Activated naive CD8-positive, alpha-beta T cell treated with anti-CD3 and anti-CD28 coated beads, Interleukin-2, amount 10 ng/mL, durations not matched to agents 7 days and 5 days (primary cell): ENCODE measurements at regions not wholly inside any gene's neighbourhood (a gene's known extent, or its start where the extent isn't known, plus 50 kb on each side); places are given as distances from the start of the nearest gene placed in this dataset.

Experiments
- ATAC-seq: fragments of 150-1000 bp; cut with Tn5 transposase; one replicate; pipeline ENCODE4 v1.10.0; 2021; ENCODE audit warnings: low read depth, moderate library complexity
- POLR2A ChIA-PET: fragments of 350-600 bp; sonication (Branson Sonifier 250); formaldehyde crosslinking; loops from one replicate; lab custom pipeline; 2021; ENCODE audit warnings: antibody characterized with exemption; lab: Charles Lee
- DNase-seq: peaks from one replicate; pipeline ENCODE4 v3.0.0; 2021
- H3K27ac Mint-ChIP-seq: one replicate; pipeline ENCODE4 v1.8.0; 2022; ENCODE audit warnings: mild to moderate bottlenecking, mixed read lengths
- H3K27me3 Mint-ChIP-seq: one replicate; pipeline ENCODE4 v1.8.0; 2022; ENCODE audit warnings: mild to moderate bottlenecking, moderate library complexity, mixed read lengths
- H3K36me3 Mint-ChIP-seq: one replicate; pipeline ENCODE4 v1.8.0; 2021; ENCODE audit warnings: mild to moderate bottlenecking, mixed read lengths
- H3K4me1 Mint-ChIP-seq: one replicate; pipeline ENCODE4 v1.8.0; 2021; ENCODE audit warnings: mixed read lengths
- H3K4me3 Mint-ChIP-seq: one replicate; pipeline ENCODE4 v1.8.0; 2022; ENCODE audit warnings: mild to moderate bottlenecking, moderate library complexity, mixed read lengths
- H3K9me3 Mint-ChIP-seq: one replicate; pipeline ENCODE4 v1.8.0; 2021; ENCODE audit warnings: mixed read lengths

- ATAC-seq = no peak
Measured at GRCh38 chr19:29113838-29114237, 99.1 kb downstream of the UQCRFS1 start.

GRCh38 chr19:29111576-29111975 lies 101.4 kb downstream of the UQCRFS1 start:
- ATAC-seq = no peak
- Mint-ChIP-seq H3K27me3 (no peaks in the 10 kb centered on the region), H3K9me3 (no peaks in the 10 kb centered on the region), H3K4me1 (no peaks in the 10 kb centered on the region), H3K4me3 (no peak overlapping the region), H3K27ac (no peak overlapping the region), H3K36me3 (no peaks in the 10 kb centered on the region)
- POLR2A ChIA-PET = no interaction called here
- no peak for DNase-seq

More at GRCh38 chr19:29113838-29114237, 99.1 kb downstream of the UQCRFS1 start:
- Mint-ChIP-seq H3K27me3 (no peaks in the 10 kb centered on the region), H3K36me3 (no peaks in the 10 kb centered on the region), H3K9me3 (peaks cover 2% of the 10 kb centered on the region), H3K27ac (no peak overlapping the region), H3K4me1 (no peaks in the 10 kb centered on the region), H3K4me3 (no peak overlapping the region)
- no peak for DNase-seq
- POLR2A ChIA-PET = no interaction called here

DNA sequence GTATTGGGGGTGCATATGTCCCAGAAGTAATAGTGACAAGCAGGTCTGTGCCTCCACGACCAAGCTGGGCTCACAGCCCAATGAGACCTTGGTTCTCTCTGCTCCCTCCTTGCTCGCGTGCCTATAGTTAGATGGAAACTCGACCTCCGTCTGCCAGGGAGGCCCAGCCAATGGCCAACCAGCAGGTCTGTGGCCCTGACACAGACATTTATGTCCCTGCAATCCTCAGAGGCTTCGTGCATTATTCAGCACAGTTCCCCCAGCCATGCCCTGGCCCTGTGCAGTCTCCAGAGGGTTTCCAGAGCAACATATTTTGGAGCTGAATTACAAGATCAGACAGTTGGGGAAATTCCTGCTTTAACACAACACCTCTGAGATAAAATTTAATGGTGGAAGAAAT lies 105.1 kb downstream of the UQCRFS1 start:
- H3K4me1 Mint-ChIP-seq = no peaks in the 10 kb centered on the region
- ATAC-seq = no peak
- peaks cover 4% of the 10 kb centered on the region for H3K9me3 Mint-ChIP-seq
- no peak overlapping the region for H3K27ac Mint-ChIP-seq
- no peak for DNase-seq
- H3K36me3 Mint-ChIP-seq = no peaks in the 10 kb centered on the region
- no peak overlapping the region for H3K4me3 Mint-ChIP-seq
- POLR2A ChIA-PET = no interaction called here
- no peaks in the 10 kb centered on the region for H3K27me3 Mint-ChIP-seq

DNA sequence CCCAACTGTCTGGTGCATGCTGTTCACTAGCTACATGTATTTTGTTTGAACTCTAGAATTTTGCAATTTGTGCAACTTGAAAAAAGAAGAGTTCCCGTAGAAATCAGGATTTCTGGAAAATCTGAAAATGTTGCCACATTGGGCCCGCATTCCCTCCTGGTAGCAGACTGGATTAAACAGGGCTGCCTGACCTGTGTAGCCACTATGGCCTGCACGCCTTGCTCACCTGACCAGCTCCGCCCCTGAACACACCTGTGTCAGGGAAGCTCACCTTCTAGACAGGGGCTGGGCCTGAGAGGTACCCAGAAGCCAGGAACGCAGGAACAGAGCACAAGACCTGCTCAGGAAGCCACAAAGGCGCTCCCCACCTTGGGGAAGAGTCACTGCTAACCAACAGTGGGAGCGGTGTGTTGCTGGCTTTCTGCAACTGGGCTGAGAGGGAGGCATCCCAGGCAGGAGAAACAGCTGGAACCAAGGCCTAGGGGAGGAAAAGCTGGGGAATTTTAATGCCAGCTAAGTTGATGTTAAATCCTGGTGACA lies 106.5 kb downstream of the UQCRFS1 start:
- Mint-ChIP-seq H3K9me3 (peaks cover 6% of the 10 kb centered on the region), H3K4me3 (no peak overlapping the region), H3K4me1 (no peaks in the 10 kb centered on the region), H3K27me3 (peaks cover 4% of the 10 kb centered on the region), H3K27ac (no peak overlapping the region), H3K36me3 (no peaks in the 10 kb centered on the region)
- POLR2A ChIA-PET = no interaction called here
- ATAC-seq (no peak), DNase-seq (no peak)

GRCh38 chr19:29105629-29106292 lies 107.2 kb downstream of the UQCRFS1 start:
- DNase-seq (no peak), ATAC-seq (no peak)
- Mint-ChIP-seq H3K9me3 (peaks cover 6% of the 10 kb centered on the region), H3K4me1 (no peaks in the 10 kb centered on the region), H3K27ac (no peak overlapping the region), H3K36me3 (no peaks in the 10 kb centered on the region), H3K4me3 (no peak overlapping the region), H3K27me3 (peaks cover 4% of the 10 kb centered on the region)
- POLR2A ChIA-PET = no interaction called here

DNA sequence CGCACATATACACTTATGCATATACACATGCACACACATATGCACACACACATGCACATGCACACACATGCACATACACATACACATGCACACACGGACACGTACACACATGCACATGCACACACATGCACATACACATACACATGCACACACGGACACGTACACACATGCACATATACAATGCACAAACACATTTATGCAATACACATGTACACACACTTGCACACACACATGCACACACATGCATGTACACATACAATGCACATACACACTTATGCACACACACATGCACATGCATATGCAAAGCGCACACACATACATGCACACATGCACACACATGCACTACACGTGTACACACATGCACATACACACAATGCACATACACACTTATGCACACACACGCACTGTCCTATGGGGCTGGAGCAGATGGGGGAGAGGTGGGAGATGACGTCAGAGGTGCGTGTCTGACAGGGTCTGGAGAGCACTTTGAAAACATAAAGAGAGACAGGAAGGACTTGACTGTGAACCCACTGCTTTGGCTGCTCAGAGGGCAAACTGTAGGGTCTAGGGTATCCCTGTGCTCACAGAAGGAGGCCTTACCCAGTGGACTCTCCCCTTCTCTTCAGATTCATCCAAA lies 108.2 kb downstream of the UQCRFS1 start:
- peaks cover 6% of the 10 kb centered on the region for H3K9me3 Mint-ChIP-seq
- ATAC-seq = no peak
- H3K27me3 Mint-ChIP-seq = peaks cover 4% of the 10 kb centered on the region
- no peak overlapping the region for H3K4me3 Mint-ChIP-seq
- POLR2A ChIA-PET = no interaction called here
- no peak for DNase-seq
- H3K36me3 Mint-ChIP-seq = no peaks in the 10 kb centered on the region
- H3K27ac Mint-ChIP-seq = no peak overlapping the region
- no peaks in the 10 kb centered on the region for H3K4me1 Mint-ChIP-seq

DNA sequence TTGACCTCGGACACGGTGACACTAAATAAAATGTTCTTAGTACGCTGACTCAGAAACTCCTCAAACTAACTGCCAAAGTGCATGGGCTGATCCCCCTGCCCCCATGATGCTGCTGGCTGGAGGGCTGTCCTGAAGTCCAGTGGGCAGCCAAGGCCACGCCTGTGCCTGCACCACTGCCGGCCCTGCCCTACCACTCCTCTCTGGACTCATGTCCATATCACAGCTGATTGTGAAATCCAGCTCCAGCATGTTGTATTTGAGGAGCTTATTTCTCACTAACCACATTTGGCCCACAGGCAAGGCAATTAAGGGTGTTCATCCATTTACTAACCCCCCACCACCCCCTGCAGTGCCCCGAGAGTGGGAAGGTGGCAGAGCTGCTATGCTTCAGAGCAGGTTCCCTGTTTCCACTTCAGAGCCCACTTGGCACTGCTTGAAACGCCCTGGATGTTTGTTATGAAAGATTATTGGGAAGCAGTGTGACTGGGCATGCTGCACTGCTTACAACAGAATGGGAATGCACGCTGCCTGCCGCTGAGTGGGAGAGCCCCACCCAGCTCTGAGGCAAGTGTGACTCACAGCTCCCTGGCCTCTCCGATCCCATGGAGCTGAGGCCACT lies 114.0 kb downstream of the UQCRFS1 start:
- POLR2A ChIA-PET = no interaction called here
- no peak overlapping the region for H3K27ac Mint-ChIP-seq
- H3K9me3 Mint-ChIP-seq = peaks cover 4% of the 10 kb centered on the region
- H3K4me1 Mint-ChIP-seq = no peaks in the 10 kb centered on the region
- peaks cover 5% of the 10 kb centered on the region for H3K27me3 Mint-ChIP-seq
- H3K4me3 Mint-ChIP-seq = no peak overlapping the region
- no peak for DNase-seq
- no peaks in the 10 kb centered on the region for H3K36me3 Mint-ChIP-seq
- ATAC-seq = no peak

DNA sequence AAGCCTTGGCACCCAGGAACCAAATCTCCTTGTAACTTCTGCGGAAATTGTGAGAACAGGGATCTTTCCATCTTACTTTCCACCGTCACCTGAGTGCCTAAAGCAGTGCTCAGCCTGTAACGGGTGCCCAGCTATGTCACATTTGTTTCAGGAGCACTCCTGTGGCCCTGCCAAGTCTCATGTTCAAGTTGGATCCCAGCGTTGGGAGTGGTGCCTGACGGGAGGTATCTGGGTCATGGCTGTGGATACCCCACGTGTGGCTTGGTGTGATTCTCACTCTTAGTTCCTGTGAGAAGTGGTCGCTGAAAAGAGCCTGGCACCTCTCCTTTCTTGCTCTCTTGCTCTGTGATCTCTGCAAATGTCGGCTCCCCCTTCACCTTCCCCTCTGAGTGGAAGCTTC lies 114.9 kb downstream of the UQCRFS1 start:
- peaks cover 5% of the 10 kb centered on the region for H3K27me3 Mint-ChIP-seq
- POLR2A ChIA-PET = no interaction called here
- no peak for DNase-seq
- no peak for ATAC-seq
- H3K4me3 Mint-ChIP-seq = no peak overlapping the region
- peaks cover 2% of the 10 kb centered on the region for H3K9me3 Mint-ChIP-seq
- H3K36me3 Mint-ChIP-seq = no peaks in the 10 kb centered on the region
- no peaks in the 10 kb centered on the region for H3K4me1 Mint-ChIP-seq
- no peak overlapping the region for H3K27ac Mint-ChIP-seq

DNA sequence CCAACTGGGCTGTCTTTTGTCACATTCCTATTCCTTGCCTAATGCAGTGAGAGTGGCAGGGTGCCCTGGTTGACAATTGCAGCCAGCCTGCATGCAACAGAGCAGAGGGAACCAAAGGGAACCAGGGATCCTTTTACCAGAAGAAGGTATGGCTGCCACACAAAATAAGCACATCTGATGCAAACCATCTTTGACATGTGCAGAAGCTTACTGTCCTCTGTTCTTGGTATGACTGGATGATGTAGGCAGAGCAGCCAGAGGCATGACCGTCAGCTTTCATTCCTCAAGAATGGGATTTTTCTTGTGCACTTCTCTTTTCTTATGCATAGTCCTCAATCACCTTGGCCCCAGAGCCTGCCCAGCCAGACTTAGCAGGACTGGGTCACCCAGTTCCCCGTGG lies 116.1 kb downstream of the UQCRFS1 start:
- no peak for DNase-seq
- Mint-ChIP-seq H3K4me3 (no peak overlapping the region), H3K36me3 (no peaks in the 10 kb centered on the region), H3K9me3 (no peaks in the 10 kb centered on the region), H3K27ac (no peak overlapping the region), H3K27me3 (peaks cover 2% of the 10 kb centered on the region), H3K4me1 (no peaks in the 10 kb centered on the region)
- POLR2A ChIA-PET = no interaction called here
- no peak for ATAC-seq

- Mint-ChIP-seq H3K9me3 (no peaks in the 10 kb centered on the region), H3K36me3 (no peaks in the 10 kb centered on the region), H3K27me3 (peaks cover 2% of the 10 kb centered on the region), H3K4me1 (no peaks in the 10 kb centered on the region), H3K27ac (no peak overlapping the region), H3K4me3 (no peak overlapping the region)
- no peak for ATAC-seq
- no peak for DNase-seq
- POLR2A ChIA-PET = no interaction called here
Measured at GRCh38 chr19:29093553-29093908, 119.4 kb downstream of the UQCRFS1 start.

- Mint-ChIP-seq H3K4me1 (no peaks in the 10 kb centered on the region), H3K9me3 (no peaks in the 10 kb centered on the region), H3K4me3 (no peak overlapping the region), H3K36me3 (no peaks in the 10 kb centered on the region), H3K27ac (no peak overlapping the region), H3K27me3 (peaks cover 2% of the 10 kb centered on the region)
- no peak for DNase-seq
- ATAC-seq = no peak
- POLR2A ChIA-PET = no interaction called here
Measured at GRCh38 chr19:29092712-29093552, 120.0 kb downstream of the UQCRFS1 start.

DNA sequence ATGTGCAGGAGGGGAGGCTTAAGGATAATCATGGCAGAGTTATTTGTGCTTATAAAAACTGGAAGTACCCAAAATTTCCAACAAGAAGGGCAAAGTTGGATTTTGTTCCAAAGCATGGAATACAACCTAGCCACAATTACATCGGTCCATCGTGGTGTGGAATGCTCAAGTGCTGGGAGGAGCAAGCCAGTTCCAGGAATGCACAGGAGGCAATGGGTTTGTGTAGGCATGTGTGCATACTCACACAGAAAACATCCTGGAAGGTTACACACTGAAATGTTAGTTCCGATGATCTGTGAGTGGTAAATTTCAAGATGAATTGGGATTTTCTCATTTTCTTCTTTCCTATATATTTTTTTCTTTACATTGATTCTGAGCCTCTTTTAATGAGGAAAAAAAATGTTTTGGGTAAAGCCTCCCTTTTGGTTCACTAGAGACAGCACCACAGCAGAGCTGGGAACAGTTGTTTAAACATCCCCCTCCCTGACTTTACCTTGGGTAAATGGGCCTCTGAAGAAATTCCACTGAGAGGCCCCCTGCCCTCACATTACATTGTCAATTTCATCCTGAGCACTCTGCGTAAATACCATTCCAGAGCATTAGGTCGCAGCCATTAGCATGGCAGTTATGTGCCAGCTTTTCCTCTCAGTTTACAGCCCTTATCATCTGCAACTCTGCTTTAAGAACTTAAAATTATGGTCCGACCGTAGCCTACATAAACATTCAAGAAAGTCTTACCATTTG lies 122.0 kb downstream of the UQCRFS1 start:
- Mint-ChIP-seq H3K27ac (no peak overlapping the region), H3K9me3 (no peaks in the 10 kb centered on the region), H3K36me3 (no peaks in the 10 kb centered on the region), H3K27me3 (peaks cover 2% of the 10 kb centered on the region), H3K4me3 (no peak overlapping the region), H3K4me1 (no peaks in the 10 kb centered on the region)
- POLR2A ChIA-PET = no interaction called here
- DNase-seq = no peak
- ATAC-seq = no peak
